HL-60 (cell line): ENCODE measurements at regions not wholly inside any gene's neighbourhood (a gene's known extent, or its start where the extent isn't known, plus 50 kb on each side); places are given as distances from the start of the nearest gene placed in this dataset.

Source experiments
- GABPA ChIP-seq: IDR thresholded peaks from 2 replicates; pipeline ENCODE4 v1.6.1; 2012; ENCODE audit warnings: low read depth
- REST ChIP-seq: IDR thresholded peaks from 2 replicates; pipeline ENCODE4 v1.6.1; 2012; ENCODE audit warnings: low read depth; ENCODE audit not compliant: insufficient replicate concordance
- SPI1 ChIP-seq: IDR thresholded peaks from 2 replicates; pipeline ENCODE4 v1.6.1; 2012; ENCODE audit warnings: low read depth, mild to moderate bottlenecking, borderline replicate concordance
- TF ChIP-seq, protein P1 (sequence below): IDR thresholded peaks from one replicate; pipeline ENCODE4 v1.5.1; 2011; ENCODE audit warnings: low read length, control low read depth, inconsistent platforms; ENCODE audit not compliant: insufficient read depth

DNA sequence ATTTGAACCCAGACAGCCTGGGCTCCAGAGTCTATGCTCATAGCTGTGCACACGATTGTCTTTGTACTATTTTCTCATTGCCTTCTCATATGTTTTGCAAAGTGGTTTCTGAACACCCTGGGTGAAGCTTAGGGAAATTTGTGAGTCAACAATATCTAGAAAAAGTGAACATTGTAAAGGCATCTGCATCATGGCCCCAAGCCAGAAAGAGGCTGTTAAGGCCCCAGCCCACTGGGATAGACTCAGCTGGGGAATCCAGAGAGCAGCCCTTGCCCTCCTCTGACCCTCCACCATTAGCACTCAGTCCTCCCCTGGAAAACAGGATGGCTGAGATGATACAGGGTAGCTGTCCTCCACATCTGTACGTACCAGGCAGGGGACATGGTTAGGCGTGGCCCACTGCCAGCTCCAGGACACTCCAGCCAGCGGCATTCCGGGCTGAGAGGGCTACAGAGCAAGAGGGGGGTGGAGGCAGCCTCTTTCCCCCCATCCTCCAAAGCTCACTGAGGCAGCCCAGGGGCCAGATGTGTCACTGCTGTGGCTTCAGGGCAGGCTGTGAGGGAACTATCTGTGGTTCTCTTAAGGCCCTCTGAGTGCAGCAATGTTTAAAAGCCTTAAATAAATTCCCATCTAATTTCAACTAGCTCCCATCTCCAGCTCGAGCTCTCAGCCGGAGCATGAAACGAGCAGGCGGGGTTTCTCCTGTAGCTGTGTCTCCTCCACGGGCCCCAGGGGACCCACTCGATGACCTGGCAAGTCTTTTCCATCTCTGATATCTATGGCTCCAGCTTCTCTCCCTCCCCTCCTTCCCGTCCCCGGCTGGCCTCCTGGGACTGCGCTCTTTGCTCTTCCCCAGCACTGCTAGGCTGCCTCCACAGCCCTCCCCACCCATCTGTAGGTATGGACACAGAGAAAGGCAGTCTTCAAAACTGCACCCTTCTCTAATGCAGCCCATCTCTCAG, 209.4 kb upstream of the LRFN2 start:
- TF ChIP-seq, protein P1, sequence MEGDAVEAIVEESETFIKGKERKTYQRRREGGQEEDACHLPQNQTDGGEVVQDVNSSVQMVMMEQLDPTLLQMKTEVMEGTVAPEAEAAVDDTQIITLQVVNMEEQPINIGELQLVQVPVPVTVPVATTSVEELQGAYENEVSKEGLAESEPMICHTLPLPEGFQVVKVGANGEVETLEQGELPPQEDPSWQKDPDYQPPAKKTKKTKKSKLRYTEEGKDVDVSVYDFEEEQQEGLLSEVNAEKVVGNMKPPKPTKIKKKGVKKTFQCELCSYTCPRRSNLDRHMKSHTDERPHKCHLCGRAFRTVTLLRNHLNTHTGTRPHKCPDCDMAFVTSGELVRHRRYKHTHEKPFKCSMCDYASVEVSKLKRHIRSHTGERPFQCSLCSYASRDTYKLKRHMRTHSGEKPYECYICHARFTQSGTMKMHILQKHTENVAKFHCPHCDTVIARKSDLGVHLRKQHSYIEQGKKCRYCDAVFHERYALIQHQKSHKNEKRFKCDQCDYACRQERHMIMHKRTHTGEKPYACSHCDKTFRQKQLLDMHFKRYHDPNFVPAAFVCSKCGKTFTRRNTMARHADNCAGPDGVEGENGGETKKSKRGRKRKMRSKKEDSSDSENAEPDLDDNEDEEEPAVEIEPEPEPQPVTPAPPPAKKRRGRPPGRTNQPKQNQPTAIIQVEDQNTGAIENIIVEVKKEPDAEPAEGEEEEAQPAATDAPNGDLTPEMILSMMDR, result no peak
- no peak for TF ChIP-seq GABPA
- no peak for TF ChIP-seq REST
- no peak for TF ChIP-seq SPI1
